AG08396 (cell line): ENCODE measurements at regions not wholly inside any gene's neighbourhood (a gene's known extent, or its start where the extent isn't known, plus 50 kb on each side); places are given as distances from the start of the nearest gene placed in this dataset.
A peak's percentile ranks its signal among the peaks of the same experiment; 100 is the strongest.
"Not testable (repeated sequence)": the region's sequence is repeated elsewhere in the genome, so short reads cannot be mapped to it uniquely, and the experiment has no call there.

Experiments
- DNase-seq: peaks from one replicate; pipeline ENCODE4 v3.0.0; 2012; ENCODE audit warnings: low spot score, mixed read lengths

GRCh38 chr17:51347851-51348584 lies 87.7 kb downstream of the UTP18 start:
- DNase-seq = no peak

GRCh38 chr17:51351080-51351479 lies 90.7 kb downstream of the UTP18 start:
- no peak for DNase-seq

GRCh38 chr17:51351890-51352289 lies 91.5 kb downstream of the UTP18 start:
- peak; percentile 19 for DNase-seq

GRCh38 chr17:51352798-51353197 lies 92.5 kb downstream of the UTP18 start:
- DNase-seq = no peak

- DNase-seq = no peak
These were observed 93.0 kb downstream of the UTP18 start for GRCh38 chr17:51353296-51353695.

- DNase-seq = no peak
These were observed 94.6 kb downstream of the UTP18 start for GRCh38 chr17:51354936-51355335.

GRCh38 chr17:51355441-51356410 lies 95.4 kb downstream of the UTP18 start:
- DNase-seq = no peak

- no peak for DNase-seq
These were observed 98.7 kb downstream of the UTP18 start for GRCh38 chr17:51359055-51359454.

GRCh38 chr17:51362811-51363585 lies 102.7 kb downstream of the UTP18 start:
- DNase-seq = no peak

GRCh38 chr17:51365090-51365489 lies 104.7 kb downstream of the UTP18 start:
- DNase-seq = no peak

- no peak for DNase-seq
These were observed 106.5 kb downstream of the UTP18 start for GRCh38 chr17:51366866-51367265.

GRCh38 chr17:51367836-51368235 lies 107.5 kb downstream of the UTP18 start:
- not testable (repeated sequence) for DNase-seq

GRCh38 chr17:51371732-51372151 lies 111.4 kb downstream of the UTP18 start:
- peak; percentile 65 for DNase-seq

- peak; percentile 75 for DNase-seq
These were observed 112.1 kb downstream of the UTP18 start for GRCh38 chr17:51372345-51373004.

- DNase-seq = no peak
These were observed 113.3 kb downstream of the UTP18 start for GRCh38 chr17:51373489-51374152.

- DNase-seq = no peak
These were observed 113.9 kb downstream of the UTP18 start for GRCh38 chr17:51374209-51374608.

- no peak for DNase-seq
These were observed 115.4 kb downstream of the UTP18 start for GRCh38 chr17:51375771-51376170.

- no peak for DNase-seq
These were observed 116.4 kb downstream of the UTP18 start for GRCh38 chr17:51376739-51377138.

- DNase-seq = no peak
These were observed 120.9 kb downstream of the UTP18 start for GRCh38 chr17:51381262-51381661.

GRCh38 chr17:51385208-51385607 lies 124.9 kb downstream of the UTP18 start:
- DNase-seq = no peak

- no peak for DNase-seq
These were observed 127.2 kb downstream of the UTP18 start for GRCh38 chr17:51387582-51387981.
